IMR-90 (cell line): ENCODE measurements at regions not wholly inside any gene's neighbourhood (a gene's known extent, or its start where the extent isn't known, plus 50 kb on each side); places are given as distances from the start of the nearest gene placed in this dataset.

Experiments
- ATAC-seq: fragments of 200-7000 bp; cut with Tn5 transposase; 2 replicates; pipeline ENCODE4 v1.9.1; 2020; ENCODE audit warnings: low read depth, mild to moderate bottlenecking, moderate library complexity
- BruUV-seq: library from RNA; stranded (reverse); fragments of 400-500 nt; replicated peaks from 2 replicates; lab custom pipeline; 2021; lab: Mats Ljungman, UMichigan
- CTCF ChIA-PET: fragments of 300-600 bp; formaldehyde crosslinking; extraction: SDS; loops from one replicate; lab custom pipeline; 2021; ENCODE audit warnings: antibody characterized with exemption; lab: Yijun Ruan, JAX
- POLR2A ChIA-PET: fragments of 300-600 bp; sonication (Branson Sonifier 250); formaldehyde crosslinking; loops from one replicate; lab custom pipeline; 2022; ENCODE audit warnings: antibody characterized with exemption; ENCODE audit not compliant: unreplicated experiment; lab: Charles Lee
- DNase-seq: peaks from one replicate; pipeline ENCODE4 v3.0.0; 2013
- H2AFZ ChIP-seq: replicated peaks from 2 replicates; pipeline ENCODE3; 2013; ENCODE audit warnings: low read length, mild to moderate bottlenecking; ENCODE audit not compliant: poor library complexity
- H2AK5ac ChIP-seq: 2 replicates; pipeline ENCODE4 v1.6.1; 2013; ENCODE audit warnings: low read depth, low read length, inconsistent platforms
- H2AK9ac ChIP-seq: replicated peaks from 2 replicates; pipeline ENCODE3; 2013; ENCODE audit warnings: mild to moderate bottlenecking, low read depth, low read length, moderate library complexity; ENCODE audit not compliant: poor library complexity
- H2BK120ac ChIP-seq: 2 replicates; pipeline ENCODE4 v1.6.1; 2013; ENCODE audit warnings: low read depth, low read length, inconsistent platforms
- H2BK15ac ChIP-seq: 3 replicates; pipeline ENCODE4 v1.6.1; 2013; ENCODE audit warnings: low read depth, low read length, inconsistent platforms
- H2BK20ac ChIP-seq: 2 replicates; pipeline ENCODE4 v1.6.1; 2013; ENCODE audit warnings: low read depth, mild to moderate bottlenecking, inconsistent platforms, low read length, moderate library complexity
- H2BK5ac ChIP-seq: 2 replicates; pipeline ENCODE4 v1.6.1; 2013; ENCODE audit warnings: mild to moderate bottlenecking, low read depth, low read length, inconsistent platforms; ENCODE audit not compliant: poor library complexity, severe bottlenecking
- H3K14ac ChIP-seq: replicated peaks from 2 replicates; pipeline ENCODE4 v1.6.1; 2013; ENCODE audit warnings: low read depth, low read length, inconsistent platforms
- H3K18ac ChIP-seq: 2 replicates; pipeline ENCODE4 v1.6.1; 2013; ENCODE audit warnings: low read depth, low read length, control low read depth
- H3K23ac ChIP-seq: 2 replicates; pipeline ENCODE4 v1.6.1; 2013; ENCODE audit warnings: low read depth, low read length, inconsistent platforms
- H3K27ac ChIP-seq: 2 replicates; pipeline ENCODE4 v1.5.1; 2013; ENCODE audit warnings: mild to moderate bottlenecking, control low read depth, low read length; ENCODE audit not compliant: insufficient read depth
- H3K27me3 ChIP-seq: 2 replicates; pipeline ENCODE4 v1.6.1; 2013; ENCODE audit warnings: low read length; ENCODE audit not compliant: control insufficient read depth, insufficient read depth
- H3K36me3 ChIP-seq: 2 replicates; pipeline ENCODE4 v1.6.1; 2013; ENCODE audit warnings: low read length, mixed read lengths; ENCODE audit not compliant: control insufficient read depth, insufficient read depth
- H3K4ac ChIP-seq: 2 replicates; pipeline ENCODE4 v1.6.1; 2013; ENCODE audit warnings: low read depth, low read length, inconsistent platforms
- H3K4me1 ChIP-seq: 2 replicates; pipeline ENCODE4 v1.6.1; 2013; ENCODE audit warnings: low read length, mixed read lengths; ENCODE audit not compliant: control insufficient read depth, insufficient read depth
- H3K4me2 ChIP-seq: 2 replicates; pipeline ENCODE4 v1.6.1; 2013; ENCODE audit warnings: low read depth, mild to moderate bottlenecking, control low read depth, low read length, moderate library complexity
- H3K4me3 ChIP-seq: 2 replicates; pipeline ENCODE4 v1.5.1; 2013; ENCODE audit warnings: low read depth, mild to moderate bottlenecking, control low read depth, low read length, moderate library complexity; ENCODE audit not compliant: insufficient read depth
- H3K56ac ChIP-seq: 2 replicates; pipeline ENCODE4 v1.6.1; 2013; ENCODE audit warnings: low read length, inconsistent platforms; ENCODE audit not compliant: insufficient read depth; ENCODE audit errors: extremely low read depth
- H3K79me1 ChIP-seq, 2 experiments: 2 replicates each; pipeline ENCODE4 v1.6.1; 2013; ENCODE audit warnings: low read length in 2 of 2, inconsistent platforms in 1 of 2, low read depth in 1 of 2
- H3K9ac ChIP-seq: 2 replicates; pipeline ENCODE4 v1.6.1; 2013; ENCODE audit warnings: low read depth, low read length, control low read depth
- H3K9me1 ChIP-seq: 2 replicates; pipeline ENCODE4 v1.6.1; 2013; ENCODE audit warnings: low read length, inconsistent platforms; ENCODE audit not compliant: insufficient read depth
- H3K9me3 ChIP-seq: 2 replicates; pipeline ENCODE4 v1.6.1; 2013; ENCODE audit warnings: low read length; ENCODE audit not compliant: control insufficient read depth, insufficient read depth
- H4K20me1 ChIP-seq: 2 replicates; pipeline ENCODE4 v1.6.1; 2013; ENCODE audit warnings: low read length, inconsistent platforms; ENCODE audit not compliant: insufficient read depth
- H4K5ac ChIP-seq: 2 replicates; pipeline ENCODE4 v1.6.1; 2013; ENCODE audit warnings: mild to moderate bottlenecking, low read depth, low read length, control low read depth
- H4K8ac ChIP-seq, 2 experiments: 2 replicates each; pipeline ENCODE4 v1.6.1; 2013; ENCODE audit warnings: low read depth in 2 of 2, low read length in 2 of 2, control low read depth in 1 of 2, inconsistent platforms in 1 of 2
- H4K91ac ChIP-seq: 2 replicates; pipeline ENCODE4 v1.6.1; 2013; ENCODE audit warnings: low read depth, low read length, inconsistent platforms; ENCODE audit not compliant: insufficient read depth
- CTCF ChIP-seq: conservative IDR thresholded peaks from 2 replicates; pipeline ENCODE4 v1.5.1; 2012; ENCODE audit warnings: mild to moderate bottlenecking, low read depth, low read length, improper control_type of control experiment
- MAZ ChIP-seq: IDR thresholded peaks from 2 replicates; pipeline ENCODE4 v1.6.1; 2012; ENCODE audit warnings: low read depth, mild to moderate bottlenecking, low read length, improper control_type of control experiment, moderate library complexity, borderline replicate concordance
- NFE2L2 ChIP-seq: fragments of 150-350 bp; IDR thresholded peaks from 2 replicates; pipeline ENCODE4 v1.6.1; 2016; ENCODE audit warnings: low read depth, mild to moderate bottlenecking, low read length
- POLR2A ChIP-seq: IDR thresholded peaks from 2 replicates; pipeline ENCODE4 v1.6.1; 2012; ENCODE audit warnings: mild to moderate bottlenecking, low read depth, low read length
- RFX5 ChIP-seq: IDR thresholded peaks from 2 replicates; pipeline ENCODE4 v1.8.0; 2012; ENCODE audit warnings: low read depth, mild to moderate bottlenecking, low read length, moderate library complexity
- WGBS, 2 experiments: methylation state at CpG; one replicate each; pipeline versions ENCODE4 v1.1.5 to v1.1.7; 2013; ENCODE audit warnings: missing lambda C conversion rate in 2 of 2; ENCODE audit not compliant: insufficient read length in 1 of 2; ENCODE audit errors: extremely low coverage in 2 of 2; 5-methylcytosine and 5-hydroxymethylcytosine counted together
- dilution Hi-C: fragments of 300-500 bp; cut with HindIII; formaldehyde crosslinking; loops from one replicate; pipeline ENCODE4 v1.14.3; 2018; ENCODE audit warnings: low sequenced_read_pairs; ENCODE audit not compliant: unreplicated experiment
- in situ Hi-C: fragments of 300-500 bp; cut with MboI; formaldehyde crosslinking; loops from 3 replicates; pipeline ENCODE4 v1.14.3; 2019; ENCODE audit warnings: low sequenced_read_pairs, inconsistent platforms, mixed read lengths
- intact Hi-C: fragments of 100-400 bp; cut with micrococcal nuclease; formaldehyde crosslinking; loops from 2 replicates; pipeline ENCODE4 v1.10.0; 2022

- Histone ChIP-seq H3K4me2 (no peak overlapping the region), H2AFZ (no peak overlapping the region), H3K27ac (no peak overlapping the region), H3K9me3 (peaks cover 6% of the 10 kb centered on the region; the same call in 1 of the 2 replicates), H4K91ac (no peak overlapping the region), H2BK20ac (no peak overlapping the region), H4K5ac (no peak overlapping the region), H4K20me1 (no peaks in the 10 kb centered on the region), H3K79me1 (no peaks in the 10 kb centered on the region), H2AK5ac (no peak overlapping the region), H2BK5ac (no peak overlapping the region), H2BK15ac (no peak overlapping the region), H3K36me3 (no peaks in the 10 kb centered on the region), H3K9ac (no peak overlapping the region), H2AK9ac (no peak overlapping the region), H2BK120ac (no peak overlapping the region), H3K4ac (no peak overlapping the region), H3K23ac (no peak overlapping the region), H4K8ac (no peak overlapping the region), H3K9me1 (no peaks in the 10 kb centered on the region), H3K4me1 (no peaks in the 10 kb centered on the region), H3K56ac (no peak overlapping the region), H3K4me3 (no peak overlapping the region), H3K18ac (no peak overlapping the region), H3K14ac (no peak overlapping the region), H3K27me3 (no peaks in the 10 kb centered on the region)
- 23% methylated on average over 3 of the region's 3 CpGs; no CpG with 5 or more reads in 1 of the 2 experiments for WGBS, 2 experiments
- no peak for DNase-seq
- intact Hi-C loops: no loop called here
- no TSS peak for BruUV-seq
- POLR2A ChIA-PET: interaction anchor here (0.5 kb wide), 1 partner anchor 88 kb away, joined by 3 read pairs; no protein-coding TSS in a partner anchor
- CTCF ChIA-PET: no interaction called here
- dilution Hi-C loops: no loop called here
- in situ Hi-C loops: no loop called here
- ATAC-seq: no peak
- TF ChIP-seq CTCF (no peak), POLR2A (no peak), RFX5 (no peak), MAZ (no peak), NFE2L2 (no peak)
Observed at GRCh38 chr2:136665736-136666135, 99.6 kb upstream of the THSD7B start.
